HG02571 (cell line): ENCODE measurements at regions not wholly inside any gene's neighbourhood (a gene's known extent, or its start where the extent isn't known, plus 50 kb on each side); places are given as distances from the start of the nearest gene placed in this dataset.
"Not testable (repeated sequence)": the region's sequence is repeated elsewhere in the genome, so short reads cannot be mapped to it uniquely, and the experiment has no call there.

ENCODE experiments used
- ATAC-seq: cut with Tn5 transposase; IDR thresholded peaks from one replicate; pipeline ENCODE4 v1.9.1; 2021; ENCODE audit warnings: mild to moderate bottlenecking, moderate library complexity; ENCODE audit not compliant: unreplicated experiment

DNA sequence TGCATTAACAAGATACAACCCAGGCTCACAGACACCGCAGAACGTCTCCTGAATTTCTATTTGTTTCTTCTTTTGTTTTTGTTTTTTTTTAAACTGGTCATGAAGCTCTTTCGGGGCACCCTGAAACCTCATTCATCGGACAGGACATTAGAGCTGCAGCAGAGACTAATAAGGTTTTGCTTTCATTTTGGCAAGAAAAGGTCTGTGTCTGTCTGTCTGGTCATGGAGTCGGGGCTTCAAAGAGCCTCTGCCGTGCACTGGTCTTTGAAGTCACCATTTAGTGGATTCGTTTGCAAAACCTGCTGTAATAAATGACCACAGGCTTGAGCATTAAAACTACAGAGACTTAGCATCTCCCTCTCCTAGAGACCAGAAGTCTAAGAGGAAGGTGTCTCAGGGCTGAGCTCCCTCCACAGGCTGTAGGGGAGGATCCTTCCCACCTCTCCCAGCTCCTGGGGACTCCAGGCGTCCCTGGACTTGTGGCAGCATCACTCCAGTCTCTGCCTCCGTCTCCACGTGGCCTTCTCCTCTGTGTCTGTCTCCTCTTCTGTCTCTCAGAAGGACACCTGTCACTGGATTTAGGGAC is 247.5 kb downstream of the CRLF2 start:
- no peak for ATAC-seq

- no peak for ATAC-seq
These were observed 251.6 kb downstream of the CRLF2 start for GRCh38 chrX:960821-961220.

DNA sequence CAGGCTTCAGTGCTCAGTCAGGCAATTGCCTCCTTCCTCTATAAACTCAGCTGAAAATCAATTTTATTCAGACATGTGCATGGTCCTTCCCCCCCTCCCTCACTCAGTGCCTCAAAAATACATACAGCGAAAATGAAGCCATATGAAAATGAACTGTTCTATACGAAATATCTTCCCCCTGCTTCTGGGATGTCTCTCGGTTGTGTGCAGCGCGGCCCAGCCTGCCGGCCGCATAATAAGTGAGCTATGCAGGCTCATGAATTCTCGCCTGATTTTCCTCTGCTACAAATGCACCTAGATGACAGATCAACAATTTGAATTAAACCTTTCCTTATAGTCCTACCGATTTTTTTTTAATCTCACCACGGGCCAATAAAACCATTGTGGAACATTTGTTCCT is 252.9 kb downstream of the CRLF2 start:
- ATAC-seq, result no peak

DNA sequence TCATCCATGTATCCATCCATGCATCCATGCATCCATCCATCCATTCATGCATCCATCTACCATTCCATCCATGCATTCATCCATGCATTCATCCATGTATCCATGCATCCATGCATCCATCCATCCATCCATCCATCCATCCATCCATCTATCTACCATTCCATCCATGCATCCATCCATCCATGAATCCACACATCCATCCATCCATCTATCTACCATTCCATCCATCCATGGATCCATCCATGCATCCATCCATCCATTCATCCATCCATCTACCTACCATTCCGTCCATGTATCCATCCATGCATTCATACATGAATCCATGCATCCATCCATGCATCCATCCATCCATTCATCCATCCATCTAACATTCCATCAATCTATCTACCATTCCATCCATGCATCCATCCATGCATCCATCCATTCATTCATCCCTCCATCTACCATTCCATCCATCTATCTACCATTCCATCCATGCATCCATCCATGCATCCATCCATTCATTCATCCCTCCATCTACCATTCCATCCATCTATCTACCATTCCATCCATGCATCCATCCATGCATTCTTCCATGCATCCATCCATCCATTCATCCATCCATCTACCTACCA is 257.2 kb downstream of the CRLF2 start:
- not testable (repeated sequence) for ATAC-seq

DNA sequence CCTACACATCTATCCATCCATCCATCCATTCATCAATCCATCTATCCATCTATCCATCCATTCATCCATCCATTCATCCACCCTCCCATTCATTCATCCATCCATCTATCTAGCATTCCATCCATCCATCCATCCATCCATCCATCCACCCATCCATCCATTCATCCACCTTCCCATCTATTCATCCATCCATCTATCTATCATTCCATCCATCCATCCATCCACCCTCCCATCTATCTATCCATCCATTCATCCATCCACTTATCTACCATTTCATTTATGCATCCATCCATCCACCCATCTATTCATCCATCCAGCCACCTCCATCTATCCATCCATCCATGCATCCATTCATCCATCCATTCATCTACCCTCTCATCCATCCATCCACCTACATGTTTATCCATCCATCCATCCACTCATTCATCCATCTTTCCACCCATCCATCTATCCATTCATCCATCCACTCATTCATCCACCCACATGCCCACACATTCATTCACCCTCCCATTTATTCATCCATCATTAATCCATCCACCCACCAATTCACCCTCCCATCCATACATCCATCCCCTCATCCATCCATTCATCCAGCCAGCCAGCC is 258.5 kb downstream of the CRLF2 start:
- no peak for ATAC-seq

GRCh38 chrX:952816-953215 is 259.6 kb downstream of the CRLF2 start:
- ATAC-seq, result no peak

DNA sequence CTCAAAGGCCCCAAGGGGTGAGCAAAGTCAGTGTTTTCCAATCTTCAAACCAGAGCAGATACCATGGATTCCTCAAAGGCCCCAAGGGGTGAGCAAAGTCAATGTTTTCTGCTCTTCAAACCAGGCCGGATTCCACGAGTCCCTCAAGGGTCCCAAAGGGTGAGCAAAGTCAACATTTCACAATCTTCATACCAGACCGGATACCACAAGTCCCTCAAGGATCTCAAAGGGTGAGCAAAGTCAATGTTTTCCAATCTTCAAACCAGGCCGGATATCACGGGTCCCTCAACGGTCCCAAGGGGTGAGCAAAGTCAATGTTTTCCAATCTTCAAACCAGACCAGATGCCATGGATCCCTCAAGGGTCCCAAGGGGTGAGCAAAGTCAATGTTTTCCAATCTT is 265.2 kb downstream of the CRLF2 start:
- not testable (repeated sequence) for ATAC-seq

GRCh38 chrX:943035-943434 is 269.4 kb downstream of the CRLF2 start:
- ATAC-seq, result no peak

DNA sequence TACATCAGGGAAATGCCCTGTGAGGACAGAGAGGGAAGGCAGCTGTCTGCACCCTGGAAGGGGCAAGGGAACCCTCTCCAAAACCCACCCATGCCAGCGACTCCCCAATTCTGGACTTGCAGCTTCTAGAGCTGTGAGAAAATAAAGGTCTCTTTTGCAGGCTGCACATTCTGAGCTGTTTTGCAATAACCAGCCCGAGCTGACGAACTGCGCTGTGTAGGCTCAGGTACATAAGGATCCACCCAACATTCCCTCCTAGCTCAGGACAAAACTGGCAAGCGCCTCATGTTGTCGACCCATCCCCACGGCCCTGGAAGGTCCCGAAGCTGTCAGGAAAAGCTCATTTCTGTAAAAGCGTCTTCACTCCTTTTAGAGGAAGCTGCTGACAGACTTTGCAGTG is 271.8 kb downstream of the CRLF2 start:
- ATAC-seq, result no peak

DNA sequence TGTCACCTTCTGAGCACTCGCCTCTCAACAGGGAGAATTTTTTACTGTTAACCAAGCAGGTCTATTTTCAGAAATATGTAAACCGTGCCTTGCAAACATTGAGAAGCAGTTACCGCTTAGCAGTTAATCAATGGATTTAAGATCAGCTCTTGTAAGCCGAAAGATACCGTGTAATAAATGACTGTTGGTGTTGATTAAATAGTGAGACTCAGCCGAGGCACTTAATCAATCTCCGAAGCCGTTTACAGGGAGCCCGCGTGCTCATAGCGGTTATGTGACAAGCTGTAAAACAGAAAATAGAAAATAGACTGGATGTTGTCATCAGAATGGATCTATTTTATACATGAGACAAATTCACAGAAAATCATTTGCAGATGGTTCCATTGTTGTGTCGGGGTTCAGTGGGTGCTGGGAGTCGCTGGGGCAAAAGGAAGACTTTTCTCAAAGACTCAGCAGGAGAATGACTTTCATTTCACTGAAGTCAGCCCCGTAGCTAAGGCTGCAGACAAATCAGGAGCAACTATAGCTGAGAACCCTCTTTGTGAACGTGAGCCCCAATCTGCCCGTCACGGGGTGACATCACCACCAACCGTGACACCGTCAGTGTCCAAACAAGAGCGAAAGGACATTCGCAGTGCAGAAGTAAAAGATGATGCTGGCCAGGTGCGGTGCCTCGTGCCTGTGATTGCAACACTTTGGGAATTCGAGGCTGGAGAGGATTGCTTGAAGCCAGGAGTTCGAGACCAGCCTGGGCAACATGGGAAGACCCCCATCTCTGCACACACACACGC is 275.3 kb downstream of the CRLF2 start:
- ATAC-seq, result no peak

DNA sequence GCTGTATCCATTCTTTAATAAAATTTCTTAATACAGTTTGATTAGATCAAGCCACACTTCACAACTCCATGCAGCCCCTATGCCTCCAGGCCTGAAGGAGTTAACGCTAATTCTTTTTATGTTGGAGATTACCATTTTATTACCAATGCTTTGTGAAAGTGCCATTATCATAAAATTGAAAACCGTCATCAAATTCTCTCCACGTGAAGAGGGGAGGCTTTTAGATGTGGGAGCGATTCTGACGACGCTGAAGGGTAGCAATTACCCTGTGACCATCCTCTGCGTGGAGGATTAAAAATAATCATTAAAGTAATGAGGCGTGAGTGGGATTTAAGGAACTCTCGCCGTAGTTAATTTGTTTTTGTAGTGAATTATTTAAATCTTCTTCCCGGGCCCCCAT is 278.8 kb downstream of the CRLF2 start:
- no peak for ATAC-seq

- ATAC-seq, result no peak
These were observed 283.8 kb downstream of the CRLF2 start for GRCh38 chrX:928606-929005.

- ATAC-seq, result no peak
These were observed 285.5 kb downstream of the CRLF2 start for GRCh38 chrX:926991-927390.

- ATAC-seq, result no peak
These were observed 286.4 kb downstream of the CRLF2 start for GRCh38 chrX:926070-926469.

- no peak for ATAC-seq
These were observed 286.8 kb downstream of the CRLF2 start for GRCh38 chrX:925652-926061.

DNA sequence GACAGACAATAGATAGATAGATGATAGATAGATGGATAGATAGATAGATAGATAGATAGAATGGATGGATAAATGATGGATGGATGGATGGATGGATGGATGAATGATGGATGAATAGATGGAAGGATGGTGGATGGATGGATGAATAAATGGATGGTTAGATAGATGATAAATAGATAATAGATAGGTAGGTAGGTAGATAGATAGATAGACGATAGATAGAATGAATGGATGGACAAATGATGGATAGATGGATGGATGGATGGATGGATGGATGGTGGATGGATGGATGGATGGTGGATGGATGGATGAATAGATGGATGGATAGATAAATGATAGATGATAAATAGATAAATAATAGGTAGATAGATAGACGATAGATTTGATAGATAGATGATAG is 287.4 kb downstream of the CRLF2 start:
- ATAC-seq, result no peak

DNA sequence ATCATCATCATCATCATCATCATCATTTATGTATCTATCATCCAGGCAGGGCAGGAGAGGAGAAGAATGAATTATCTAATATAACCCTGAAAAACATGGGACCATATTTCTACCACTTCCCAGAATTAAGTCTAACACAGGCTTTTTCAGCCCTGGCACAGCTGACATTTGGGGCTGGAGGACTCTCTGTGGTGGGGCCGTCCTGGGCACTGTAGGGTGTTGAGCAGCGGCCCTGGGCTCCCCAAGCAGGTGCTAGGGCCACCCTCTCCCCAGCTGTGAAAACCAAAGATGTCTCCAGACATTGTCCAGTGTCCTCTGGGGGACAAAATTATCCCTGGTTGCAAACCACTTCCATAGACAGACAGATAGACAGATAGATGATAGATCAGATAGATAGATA is 288.4 kb downstream of the CRLF2 start:
- ATAC-seq, result no peak

DNA sequence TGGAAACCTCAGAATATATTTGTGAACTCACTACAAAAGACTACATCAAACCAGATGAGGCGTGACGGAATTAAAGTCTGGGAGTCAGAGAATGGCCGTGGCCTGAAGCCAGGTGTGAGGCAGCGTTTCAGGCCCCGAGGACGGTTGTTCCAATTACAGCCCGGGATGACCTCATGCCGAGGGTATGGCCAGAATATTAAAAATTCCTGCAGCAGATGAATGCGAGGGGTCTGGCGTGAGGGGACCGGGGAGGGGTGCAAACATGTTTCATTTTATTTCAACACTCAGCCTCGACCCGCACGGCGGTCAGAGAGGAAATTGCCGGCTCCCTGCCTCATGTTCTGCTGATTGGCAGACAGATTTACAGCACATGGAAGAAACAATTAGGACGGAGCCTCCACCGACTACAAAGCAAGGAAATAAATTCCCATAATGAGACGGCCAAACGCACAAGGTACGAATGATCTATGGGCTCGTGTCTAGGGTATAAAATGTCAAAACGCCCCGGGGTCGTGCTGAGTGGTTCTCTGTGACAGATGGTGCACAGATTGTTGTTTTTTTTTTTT is 289.7 kb downstream of the SHOX start:
- ATAC-seq, result no peak

GRCh38 chrX:916230-916599 is 285.6 kb downstream of the SHOX start:
- no peak for ATAC-seq

DNA sequence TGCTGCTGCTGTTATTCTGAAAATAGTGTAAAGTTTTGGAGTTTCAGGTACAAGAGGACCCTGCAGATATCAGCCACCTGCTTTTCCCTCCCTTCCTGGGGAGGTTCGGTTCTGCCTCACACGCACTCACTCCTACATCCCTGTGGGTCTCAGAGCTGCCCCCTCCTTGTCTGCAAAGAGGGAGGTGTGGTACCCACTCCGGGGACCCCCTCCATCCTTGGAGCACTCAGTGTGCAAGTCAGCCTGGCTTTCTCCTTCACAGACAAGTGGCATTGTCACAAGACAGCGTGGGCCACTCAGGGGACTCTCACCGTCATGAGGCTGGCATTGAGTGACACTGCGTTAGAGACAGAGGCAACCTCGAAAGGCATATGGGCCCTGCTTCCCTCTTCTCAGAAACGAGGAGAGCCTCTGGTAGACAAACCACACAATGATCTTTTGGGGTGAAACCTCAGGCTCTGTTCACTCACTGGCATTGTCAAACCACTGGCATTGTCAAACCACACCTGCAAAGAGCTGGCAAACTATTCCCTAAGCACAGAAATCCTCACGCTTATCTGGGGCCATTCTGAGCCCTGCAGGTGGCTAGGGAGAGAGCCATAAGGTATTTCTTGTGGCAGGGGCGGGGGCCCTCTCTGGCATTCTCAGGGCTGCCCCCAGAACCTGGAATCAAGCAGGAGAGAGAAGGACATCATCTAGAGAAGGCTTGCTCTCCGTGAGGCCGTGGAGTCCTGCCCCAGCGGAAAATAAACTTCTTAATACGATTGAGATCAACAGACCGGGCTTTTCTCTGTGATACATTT is 285.0 kb downstream of the SHOX start:
- ATAC-seq, result no peak

DNA sequence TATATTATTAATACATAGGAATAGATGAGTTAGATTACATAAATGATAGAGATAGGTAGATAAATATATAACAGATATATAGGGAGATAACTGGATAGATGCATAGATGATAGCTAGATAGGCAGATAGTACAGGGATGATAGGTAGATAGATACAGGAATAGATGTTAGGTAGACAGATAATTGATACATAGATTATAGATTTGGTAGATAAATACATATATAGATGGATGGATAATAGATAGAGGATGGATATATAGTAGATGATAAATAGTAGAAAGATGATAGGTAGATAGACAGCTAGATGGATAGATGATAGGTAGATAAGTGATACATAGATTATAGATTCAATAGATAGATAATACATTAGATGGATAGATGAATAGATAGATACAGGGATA is 283.6 kb downstream of the SHOX start:
- no peak for ATAC-seq
